ENCODE measurements at regions not wholly inside any gene's neighbourhood (a gene's known extent, or its start where the extent isn't known, plus 50 kb on each side); places are given as distances from the start of the nearest gene placed in this dataset.

GRCh38 chr2:15693382-15693781 lies 101.7 kb downstream of the DDX1 start:
- ChIA-PET CTCF (ENCODE audit: partially characterized antibody) (interaction anchor here (1.2 to 1.3 kb wide), 2 partner anchors 53 to 56 kb away, joined by 3 to 4 read pairs; no protein-coding TSS in a partner anchor), POLR2A (ENCODE audit: partially characterized antibody) (no interaction called here)
- H3K9me3 ChIP-seq (ENCODE audit: insufficient read depth in 2 of 2, low read depth in 1 of 2, low read length in 1 of 2): no peaks in the 10 kb centered on the region
- no peaks in the 10 kb centered on the region for H3K79me2 ChIP-seq (ENCODE audit: control insufficient read depth in 1 of 2, insufficient read depth in 2 of 2, low read length in 2 of 2)
- no peak overlapping the region for H4K91ac ChIP-seq (replicated peaks; ENCODE audit: insufficient read length, low read length)
- no peak overlapping the region for H3K14ac ChIP-seq (ENCODE audit: insufficient read length)
- H2BK120ac ChIP-seq (replicated peaks; ENCODE audit: low read depth, low read length): no peak overlapping the region
- no peak overlapping the region for H4K8ac ChIP-seq (ENCODE audit: extremely low read depth, insufficient read depth, low read length)
- H3K23ac ChIP-seq (ENCODE audit: insufficient read length): no peak overlapping the region
- H3K56ac ChIP-seq (replicated peaks; ENCODE audit: insufficient read length, low read depth, low read length): no peak overlapping the region
- no peaks in the 10 kb centered on the region for H4K20me1 ChIP-seq (replicated peaks in 1 of 2; ENCODE audit: control insufficient read depth in 1 of 2, insufficient read depth in 2 of 2, low read length in 2 of 2)
- H2BK5ac ChIP-seq (ENCODE audit: low read depth, low read length): no peak overlapping the region
- H2BK15ac ChIP-seq (ENCODE audit: low read length): no peak overlapping the region
- no peak overlapping the region for H2AK5ac ChIP-seq (ENCODE audit: low read depth, low read length)
- DNase-seq (ENCODE audit: low read depth in 1 of 2, low spot score in 2 of 2) (no peak), FAIRE-seq (no peak)
- no peak overlapping the region for H2BK20ac ChIP-seq (ENCODE audit: low read length)
- H3K4me1 ChIP-seq (replicated peaks in 1 of 4; ENCODE audit: control insufficient read depth in 3 of 4, insufficient read depth in 4 of 4, low read length in 3 of 4): no peaks in the 10 kb centered on the region; a peak in 1 of 7 replicates
- H3K27ac ChIP-seq (ENCODE audit: low read depth, low read length): no peak overlapping the region
- TF ChIP-seq EZH2 (IDR thresholded peaks at IDR 0.05; ENCODE audit: low read depth, low read length, severe bottlenecking) (no peak), SP4 (IDR thresholded peaks at IDR 0.05; ENCODE audit: low read length) (no peak), E2F6 (IDR thresholded peaks at IDR 0.05) (no peak), TEAD4 (IDR thresholded peaks at IDR 0.05; ENCODE audit: low read depth, low read length) (no peak), GABPA (IDR thresholded peaks at IDR 0.05; ENCODE audit: borderline replicate concordance, insufficient read depth, low read length) (no peak), TBP (IDR thresholded peaks at IDR 0.05; ENCODE audit: low read depth, low read length) (no peak), ASH2L (IDR thresholded peaks at IDR 0.05; ENCODE audit: low read length) (no peak), CBX8 (IDR thresholded peaks at IDR 0.05; ENCODE audit: borderline replicate concordance, low read depth, low read length) (no peak), POLR2A (IDR thresholded peaks at IDR 0.05; ENCODE audit: control extremely low read depth in 1 of 2, low read depth in 2 of 2, low read length in 2 of 2) (no peak), ZNF274 (IDR thresholded peaks at IDR 0.05; ENCODE audit: borderline replicate concordance, extremely low read depth, low read length) (no peak), RNF2 (IDR thresholded peaks at IDR 0.05; ENCODE audit: borderline replicate concordance, low read depth, low read length, missing control alignments, poor library complexity, severe bottlenecking) (no peak)
- H2AFZ ChIP-seq (ENCODE audit: low read length): no peak overlapping the region
- no peaks in the 10 kb centered on the region for H3K79me1 ChIP-seq (ENCODE audit: low read depth, low read length)
- H3K23me2 ChIP-seq (ENCODE audit: low read depth, low read length): no peaks in the 10 kb centered on the region; the same call in 1 of the 2 replicates
- no peak overlapping the region for H2BK12ac ChIP-seq (ENCODE audit: low read depth, low read length)
- no peak overlapping the region for H4K5ac ChIP-seq (ENCODE audit: insufficient read length, low read depth, low read length)
- H3K4me3 ChIP-seq (ENCODE audit: extremely low read depth in 1 of 4, insufficient read depth in 2 of 4, low read depth in 3 of 4, low read length in 4 of 4): no peak overlapping the region
- no peaks in the 10 kb centered on the region for H3K27me3 ChIP-seq (replicated peaks in 1 of 4; ENCODE audit: control insufficient read depth in 3 of 4, extremely low read depth in 1 of 4, insufficient read depth in 3 of 4, low read length in 3 of 4)
- no peak overlapping the region for H3K4me2 ChIP-seq (ENCODE audit: insufficient read depth in 1 of 2, low read depth in 2 of 2, low read length in 2 of 2)
- H3K9ac ChIP-seq (replicated peaks in 1 of 4; ENCODE audit: extremely low read depth in 1 of 4, low read depth in 3 of 4, low read length in 3 of 4): no peak overlapping the region
- H3K4ac ChIP-seq (replicated peaks; ENCODE audit: insufficient read length, low read depth, low read length): no peak overlapping the region
- 93% methylated on average over 4 of the region's 4 CpGs; no CpG with 5 or more reads in 1 of the 2 experiments for WGBS, 2 experiments (ENCODE audit: extremely low coverage in 1 of 2, insufficient coverage in 1 of 2, insufficient read length in 1 of 2, insufficient replicate concordance in 2 of 2, low coverage in 1 of 2, low lambda C conversion rate in 2 of 2, missing lambda C conversion rate in 1 of 2)
- H3K18ac ChIP-seq (ENCODE audit: extremely low read depth, low read length): no peak overlapping the region
- no peaks in the 10 kb centered on the region for H3K36me3 ChIP-seq (ENCODE audit: control insufficient read depth in 2 of 4, insufficient read depth in 4 of 4, low read length in 3 of 4)
